ENCODE measurements at regions not wholly inside any gene's neighbourhood (a gene's known extent, or its start where the extent isn't known, plus 50 kb on each side); places are given as distances from the start of the nearest gene placed in this dataset.

DNA sequence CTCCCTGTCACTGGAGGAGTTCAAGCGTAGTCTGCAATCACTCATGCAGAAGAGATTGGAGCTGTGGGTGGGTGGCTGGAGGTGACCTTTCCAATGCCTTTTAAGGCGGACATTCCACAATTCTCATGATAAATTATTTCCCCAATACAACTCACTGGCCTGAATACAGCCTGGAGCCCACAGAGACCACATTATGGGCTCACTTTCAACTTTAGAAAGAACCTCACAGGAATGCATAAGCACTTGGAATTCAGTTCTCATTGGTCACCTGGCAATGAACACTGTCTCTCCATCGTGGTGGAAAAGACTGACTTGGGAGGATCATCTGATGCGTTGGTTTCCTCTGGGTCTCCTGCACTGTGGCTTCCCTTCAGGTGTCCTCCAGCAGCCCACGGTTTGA, 151.8 kb upstream of the KCND3 start:
- no peaks in the 10 kb centered on the region for H3K4me1 ChIP-seq (ENCODE audit: insufficient read depth, low read length, poor library complexity, severe bottlenecking)
- H3K27me3 ChIP-seq (ENCODE audit: insufficient read depth, low read length, poor library complexity, severe bottlenecking) = no peaks in the 10 kb centered on the region
- no peak overlapping the region for H2AFZ ChIP-seq (ENCODE audit: low read length)
- no peak overlapping the region for H3K9ac ChIP-seq (ENCODE audit: low read depth, low read length, poor library complexity, severe bottlenecking)
- no peak overlapping the region for H3K4me2 ChIP-seq (ENCODE audit: low read depth, low read length, poor library complexity, severe bottlenecking)
- no peak for TF ChIP-seq EZH2phosphoT487 (IDR thresholded peaks at IDR 0.05; ENCODE audit: borderline replicate concordance)
- TF ChIP-seq, protein P1, sequence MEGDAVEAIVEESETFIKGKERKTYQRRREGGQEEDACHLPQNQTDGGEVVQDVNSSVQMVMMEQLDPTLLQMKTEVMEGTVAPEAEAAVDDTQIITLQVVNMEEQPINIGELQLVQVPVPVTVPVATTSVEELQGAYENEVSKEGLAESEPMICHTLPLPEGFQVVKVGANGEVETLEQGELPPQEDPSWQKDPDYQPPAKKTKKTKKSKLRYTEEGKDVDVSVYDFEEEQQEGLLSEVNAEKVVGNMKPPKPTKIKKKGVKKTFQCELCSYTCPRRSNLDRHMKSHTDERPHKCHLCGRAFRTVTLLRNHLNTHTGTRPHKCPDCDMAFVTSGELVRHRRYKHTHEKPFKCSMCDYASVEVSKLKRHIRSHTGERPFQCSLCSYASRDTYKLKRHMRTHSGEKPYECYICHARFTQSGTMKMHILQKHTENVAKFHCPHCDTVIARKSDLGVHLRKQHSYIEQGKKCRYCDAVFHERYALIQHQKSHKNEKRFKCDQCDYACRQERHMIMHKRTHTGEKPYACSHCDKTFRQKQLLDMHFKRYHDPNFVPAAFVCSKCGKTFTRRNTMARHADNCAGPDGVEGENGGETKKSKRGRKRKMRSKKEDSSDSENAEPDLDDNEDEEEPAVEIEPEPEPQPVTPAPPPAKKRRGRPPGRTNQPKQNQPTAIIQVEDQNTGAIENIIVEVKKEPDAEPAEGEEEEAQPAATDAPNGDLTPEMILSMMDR (conservative IDR thresholded peaks at IDR 0.05; ENCODE audit: low read length) = no peak
- H3K9me3 ChIP-seq (ENCODE audit: insufficient read depth, low read depth, low read length) = no peaks in the 10 kb centered on the region
- no peak overlapping the region for H3K4me3 ChIP-seq (ENCODE audit: low read length, poor library complexity, severe bottlenecking)
- H4K20me1 ChIP-seq (ENCODE audit: insufficient read depth, low read length, poor library complexity, severe bottlenecking) = no peaks in the 10 kb centered on the region
- no peaks in the 10 kb centered on the region for H3K9me2 ChIP-seq (replicated peaks; ENCODE audit: low read depth, low read length)
- H3F3A ChIP-seq (ENCODE audit: low read depth) = no peaks in the 10 kb centered on the region
- no peaks in the 10 kb centered on the region for H3K36me3 ChIP-seq (ENCODE audit: insufficient read depth, low read length)
- no peaks in the 10 kb centered on the region for H3K79me2 ChIP-seq (ENCODE audit: insufficient read depth, low read length)

DNA sequence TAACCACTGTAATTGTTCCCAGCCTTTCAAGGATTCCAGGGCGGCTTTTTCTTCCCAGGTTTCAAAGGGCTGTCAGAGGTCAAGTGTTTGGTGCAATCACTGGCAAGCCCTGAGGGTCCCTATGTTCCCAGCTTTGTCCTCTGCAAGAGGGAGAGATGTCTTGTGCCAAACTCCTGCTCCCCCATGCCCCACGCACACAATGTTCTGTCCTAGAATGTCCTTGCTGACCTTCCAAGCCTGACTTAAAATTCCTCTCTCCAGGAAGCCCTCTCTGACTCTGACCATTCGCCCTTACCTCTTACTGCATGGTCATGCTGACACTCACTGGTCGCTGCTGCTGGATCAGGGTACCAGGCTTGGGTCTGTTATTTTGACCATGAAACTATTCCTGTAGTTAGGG, 152.5 kb upstream of the KCND3 start:
- Histone ChIP-seq H3K4me2 (ENCODE audit: low read depth, low read length, poor library complexity, severe bottlenecking) (no peak overlapping the region), H3F3A (ENCODE audit: low read depth) (no peaks in the 10 kb centered on the region), H3K9me2 (replicated peaks; ENCODE audit: low read depth, low read length) (no peaks in the 10 kb centered on the region), H3K9me3 (ENCODE audit: insufficient read depth, low read depth, low read length) (no peaks in the 10 kb centered on the region), H4K20me1 (ENCODE audit: insufficient read depth, low read length, poor library complexity, severe bottlenecking) (no peaks in the 10 kb centered on the region), H3K27me3 (ENCODE audit: insufficient read depth, low read length, poor library complexity, severe bottlenecking) (no peaks in the 10 kb centered on the region), H3K9ac (ENCODE audit: low read depth, low read length, poor library complexity, severe bottlenecking) (no peak overlapping the region), H3K79me2 (ENCODE audit: insufficient read depth, low read length) (no peaks in the 10 kb centered on the region), H2AFZ (ENCODE audit: low read length) (no peak overlapping the region), H3K4me1 (ENCODE audit: insufficient read depth, low read length, poor library complexity, severe bottlenecking) (no peaks in the 10 kb centered on the region), H3K36me3 (ENCODE audit: insufficient read depth, low read length) (no peaks in the 10 kb centered on the region), H3K4me3 (ENCODE audit: low read length, poor library complexity, severe bottlenecking) (no peak overlapping the region)
- TF ChIP-seq EZH2phosphoT487 (IDR thresholded peaks at IDR 0.05; ENCODE audit: borderline replicate concordance) = no peak

DNA sequence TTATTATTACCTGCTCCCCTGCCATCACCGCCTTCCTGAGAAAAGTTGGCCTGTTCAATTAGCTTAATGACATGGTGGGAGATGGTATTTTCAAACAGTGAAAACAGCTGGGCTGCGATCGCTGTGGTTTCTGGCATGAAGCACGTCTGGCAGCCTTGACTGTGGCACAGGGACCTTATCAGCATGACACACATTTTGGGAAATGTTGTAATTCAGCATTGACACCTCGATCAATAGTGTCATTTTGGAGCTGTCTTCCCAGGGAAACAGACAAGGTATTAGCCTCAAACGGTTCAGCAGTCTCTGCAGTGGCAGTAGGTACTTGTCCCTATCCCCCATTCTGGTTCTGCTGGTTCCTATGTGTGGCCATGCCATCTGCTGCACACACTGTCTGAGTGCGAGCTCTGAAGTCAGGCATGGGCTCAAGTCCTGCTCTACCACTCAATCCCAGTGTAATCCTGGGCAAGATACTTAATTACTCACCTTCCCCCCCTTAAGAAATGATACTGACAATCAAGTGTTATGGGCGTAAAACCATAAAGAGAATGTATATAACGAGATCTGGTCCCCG, 154.5 kb upstream of the KCND3 start:
- Histone ChIP-seq H3K4me2 (ENCODE audit: low read depth, low read length, poor library complexity, severe bottlenecking) (no peak overlapping the region), H3K9me3 (ENCODE audit: insufficient read depth, low read depth, low read length) (no peaks in the 10 kb centered on the region), H3K9ac (ENCODE audit: low read depth, low read length, poor library complexity, severe bottlenecking) (no peak overlapping the region), H3K79me2 (ENCODE audit: insufficient read depth, low read length) (no peaks in the 10 kb centered on the region), H3K4me1 (ENCODE audit: insufficient read depth, low read length, poor library complexity, severe bottlenecking) (no peaks in the 10 kb centered on the region), H3F3A (ENCODE audit: low read depth) (no peaks in the 10 kb centered on the region), H3K36me3 (ENCODE audit: insufficient read depth, low read length) (no peaks in the 10 kb centered on the region), H3K27me3 (ENCODE audit: insufficient read depth, low read length, poor library complexity, severe bottlenecking) (no peaks in the 10 kb centered on the region), H3K4me3 (ENCODE audit: low read length, poor library complexity, severe bottlenecking) (no peak overlapping the region), H4K20me1 (ENCODE audit: insufficient read depth, low read length, poor library complexity, severe bottlenecking) (no peaks in the 10 kb centered on the region), H3K9me2 (replicated peaks; ENCODE audit: low read depth, low read length) (no peaks in the 10 kb centered on the region), H2AFZ (ENCODE audit: low read length) (no peak overlapping the region)
- TF ChIP-seq EZH2phosphoT487 (IDR thresholded peaks at IDR 0.05; ENCODE audit: borderline replicate concordance) = no peak
- TF ChIP-seq, protein P1 (conservative IDR thresholded peaks at IDR 0.05; ENCODE audit: low read length) = no peak

DNA sequence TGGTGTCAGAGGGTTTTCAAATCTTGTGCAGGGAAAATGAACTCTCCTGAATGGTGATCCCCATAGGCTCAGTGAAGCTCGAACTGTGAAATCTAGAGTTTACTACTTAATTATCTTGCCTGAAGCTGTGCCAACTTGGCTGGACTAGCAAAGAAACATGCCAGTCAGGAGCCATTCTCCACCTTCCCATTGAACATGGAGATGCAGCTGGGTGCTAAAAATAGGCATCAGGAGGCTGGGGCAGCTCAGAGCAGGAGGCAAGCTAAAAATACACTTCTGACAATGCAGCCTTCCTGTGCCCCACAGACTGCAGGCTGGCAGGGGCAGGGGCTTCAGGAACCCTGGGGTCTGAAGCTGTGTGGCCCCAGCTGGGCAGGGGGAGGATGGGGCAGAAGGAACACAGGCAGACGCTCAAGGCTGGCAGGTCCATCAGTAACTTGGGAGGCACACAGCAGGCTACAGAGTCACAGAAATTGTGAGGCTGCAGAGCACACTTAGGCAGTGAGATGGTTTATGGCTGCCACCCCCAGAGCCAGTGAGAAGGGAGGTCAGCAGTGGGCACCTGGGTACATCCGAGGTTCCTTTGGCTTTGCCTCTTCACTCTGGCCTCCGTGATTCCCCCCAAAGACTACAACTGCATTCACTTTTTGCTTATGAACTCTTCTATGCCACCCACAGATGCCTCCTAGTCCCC, 155.4 kb upstream of the KCND3 start:
- H3K9ac ChIP-seq (ENCODE audit: low read depth, low read length, poor library complexity, severe bottlenecking) = no peak overlapping the region
- no peaks in the 10 kb centered on the region for H3K9me2 ChIP-seq (replicated peaks; ENCODE audit: low read depth, low read length)
- H3K36me3 ChIP-seq (ENCODE audit: insufficient read depth, low read length) = no peaks in the 10 kb centered on the region
- no peak overlapping the region for H3K4me3 ChIP-seq (ENCODE audit: low read length, poor library complexity, severe bottlenecking)
- no peaks in the 10 kb centered on the region for H4K20me1 ChIP-seq (ENCODE audit: insufficient read depth, low read length, poor library complexity, severe bottlenecking)
- H3K9me3 ChIP-seq (ENCODE audit: insufficient read depth, low read depth, low read length) = no peaks in the 10 kb centered on the region
- H2AFZ ChIP-seq (ENCODE audit: low read length) = no peak overlapping the region
- H3K79me2 ChIP-seq (ENCODE audit: insufficient read depth, low read length) = no peaks in the 10 kb centered on the region
- H3K4me1 ChIP-seq (ENCODE audit: insufficient read depth, low read length, poor library complexity, severe bottlenecking) = no peaks in the 10 kb centered on the region
- no peaks in the 10 kb centered on the region for H3K27me3 ChIP-seq (ENCODE audit: insufficient read depth, low read length, poor library complexity, severe bottlenecking)
- TF ChIP-seq, protein P1 (conservative IDR thresholded peaks at IDR 0.05; ENCODE audit: low read length) = no peak
- TF ChIP-seq EZH2phosphoT487 (IDR thresholded peaks at IDR 0.05; ENCODE audit: borderline replicate concordance) = no peak
- no peaks in the 10 kb centered on the region for H3F3A ChIP-seq (ENCODE audit: low read depth)
- H3K4me2 ChIP-seq (ENCODE audit: low read depth, low read length, poor library complexity, severe bottlenecking) = no peak overlapping the region
